Myocyte (in vitro differentiated cells): ENCODE measurements at regions not wholly inside any gene's neighbourhood (a gene's known extent, or its start where the extent isn't known, plus 50 kb on each side); places are given as distances from the start of the nearest gene placed in this dataset.

Source experiments
- DNase-seq: peaks from one replicate; pipeline ENCODE4 v3.0.0-alpha.2; 2012; ENCODE audit warnings: low read depth

GRCh38 chr15:91664224-91664836, 189.2 kb upstream of the SLCO3A1 start:
- DNase-seq: no peak

GRCh38 chr15:91665212-91665611, 188.3 kb upstream of the SLCO3A1 start:
- no peak for DNase-seq

GRCh38 chr15:91668370-91668769, 185.1 kb upstream of the SLCO3A1 start:
- no peak for DNase-seq

DNA sequence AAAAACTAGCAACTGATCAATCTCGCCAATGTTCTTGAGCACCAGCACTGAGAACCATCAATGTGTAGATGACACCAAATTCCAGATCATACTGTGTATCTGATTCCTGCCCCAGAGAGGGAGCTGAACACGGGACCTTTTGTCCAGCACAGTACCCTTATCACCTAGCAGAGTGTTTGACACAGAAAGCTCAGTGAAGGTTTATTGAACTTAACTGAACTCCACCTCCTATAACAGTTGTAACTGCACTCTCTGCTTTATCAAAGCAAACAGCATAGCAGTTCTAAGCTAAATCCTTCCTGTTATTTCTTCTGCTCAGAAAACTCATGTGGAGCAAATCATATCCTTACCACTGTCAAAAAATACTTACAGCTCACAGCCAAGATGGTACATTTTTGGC, 183.4 kb upstream of the SLCO3A1 start:
- no peak for DNase-seq

GRCh38 chr15:91678003-91678402, 175.5 kb upstream of the SLCO3A1 start:
- DNase-seq: no peak

DNA sequence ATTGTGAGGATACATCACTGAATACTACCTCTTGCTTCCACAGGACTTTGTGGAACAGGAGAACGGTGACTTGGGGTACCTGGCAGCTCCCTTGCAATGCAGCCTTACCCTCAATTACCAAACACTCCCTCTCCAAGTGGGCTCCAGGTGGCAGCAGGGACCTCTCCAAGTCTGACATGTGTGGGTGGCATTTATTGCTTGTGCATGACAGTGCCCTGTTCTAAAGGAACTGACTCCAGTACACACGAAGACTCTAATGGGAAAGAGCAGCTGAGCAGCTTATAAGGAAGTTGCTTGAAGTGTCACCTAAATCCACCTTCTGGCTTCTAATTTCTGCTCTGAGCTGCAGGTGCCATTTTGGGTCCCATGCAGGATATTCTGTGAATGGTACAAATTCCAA, 174.1 kb upstream of the SLCO3A1 start:
- DNase-seq: no peak

- DNase-seq: no peak
Measured at GRCh38 chr15:91685436-91685835, 168.1 kb upstream of the SLCO3A1 start.

- no peak for DNase-seq
Measured at GRCh38 chr15:91688811-91689210, 164.7 kb upstream of the SLCO3A1 start.

DNA sequence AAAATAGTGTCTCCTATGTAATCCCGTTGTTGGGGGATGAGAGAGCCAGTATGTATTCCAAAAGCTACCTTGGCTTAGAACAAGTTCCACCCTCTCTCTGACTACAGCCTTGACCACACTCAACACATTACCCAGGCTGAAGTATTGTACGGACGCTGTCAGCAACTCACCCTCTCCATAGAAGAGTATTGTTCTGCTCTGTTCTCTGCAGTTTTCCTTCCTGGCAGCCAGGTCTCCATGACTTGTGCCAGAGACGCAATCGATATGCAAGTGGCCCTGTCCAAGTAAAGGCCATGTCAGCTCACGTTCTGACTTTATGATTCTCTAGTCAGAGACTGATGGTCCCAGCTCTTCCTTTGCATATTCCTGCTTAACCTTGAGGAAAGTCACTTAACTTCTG, 164.1 kb upstream of the SLCO3A1 start:
- no peak for DNase-seq

GRCh38 chr15:91692596-91692995, 160.9 kb upstream of the SLCO3A1 start:
- DNase-seq: no peak

DNA sequence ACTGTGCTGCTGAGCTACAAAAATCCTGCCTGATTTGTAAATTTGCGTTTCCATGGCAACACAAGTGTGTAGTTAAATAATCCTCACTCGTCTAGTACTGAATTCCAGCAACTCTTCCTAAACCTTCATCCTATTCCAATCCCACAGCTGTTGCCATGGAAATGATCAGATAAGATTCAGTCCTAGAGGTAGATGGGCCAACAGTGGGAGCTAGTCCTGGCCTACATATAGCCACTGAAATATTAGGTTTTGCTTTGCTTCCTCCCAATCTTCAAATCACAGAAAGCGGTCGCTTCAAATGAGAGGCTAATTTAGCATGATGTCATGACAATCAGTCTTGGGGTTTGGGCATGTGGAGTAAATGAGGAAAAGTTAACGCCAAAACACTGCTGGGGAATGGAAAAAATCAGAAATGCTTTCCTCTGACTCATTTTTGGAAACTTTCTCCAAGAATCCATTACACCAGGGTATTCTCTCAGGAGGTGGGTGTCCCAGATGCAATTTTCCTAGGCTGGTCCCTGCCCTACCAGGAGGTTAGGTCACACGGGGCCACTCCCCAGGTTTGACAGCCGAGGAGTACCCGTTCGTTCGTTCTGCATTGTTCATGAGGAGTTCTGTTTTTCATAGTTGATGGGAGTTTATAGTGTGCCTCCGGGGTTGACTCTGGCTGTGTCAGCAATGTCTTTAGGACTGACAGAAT, 159.2 kb upstream of the SLCO3A1 start:
- DNase-seq: no peak

DNA sequence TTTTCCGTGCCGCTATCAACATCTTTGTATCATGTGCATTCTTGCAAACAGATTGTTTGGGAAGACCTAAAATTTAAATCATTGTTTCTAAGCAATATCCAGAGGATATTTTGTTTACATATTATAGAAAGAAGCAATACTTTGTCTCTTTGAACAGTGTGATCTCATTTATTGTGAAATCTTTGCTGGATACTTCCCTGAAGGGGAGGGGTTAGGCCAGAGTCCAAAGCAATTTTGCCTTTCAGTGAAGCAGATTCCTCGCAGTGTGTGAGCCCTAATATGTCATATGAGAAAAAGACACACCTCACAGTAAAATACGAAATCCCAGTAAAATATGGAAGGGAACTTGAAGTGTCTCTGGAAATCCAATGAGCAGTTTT, 158.7 kb upstream of the SLCO3A1 start:
- DNase-seq: no peak

GRCh38 chr15:91695799-91696198, 157.7 kb upstream of the SLCO3A1 start:
- no peak for DNase-seq

DNA sequence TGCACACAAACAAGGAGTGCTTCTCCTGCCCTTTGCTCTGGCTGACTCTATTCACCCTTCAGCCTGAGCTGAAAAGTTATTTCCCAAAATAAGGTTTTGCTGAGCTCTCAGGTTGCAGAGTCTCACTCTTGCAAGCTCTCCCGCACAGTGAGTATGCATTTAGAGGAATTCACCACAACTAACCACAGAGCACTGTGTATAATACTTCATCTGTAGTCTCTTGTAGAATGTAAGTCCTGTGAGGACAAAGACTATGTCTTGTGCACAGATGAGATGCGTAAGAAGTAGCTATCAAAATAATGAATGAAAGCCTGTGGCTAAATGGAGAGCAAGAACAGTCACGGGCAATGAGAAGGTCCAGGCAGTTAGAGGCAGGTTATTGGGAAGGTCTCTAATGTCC, 156.5 kb upstream of the SLCO3A1 start:
- no peak for DNase-seq

DNA sequence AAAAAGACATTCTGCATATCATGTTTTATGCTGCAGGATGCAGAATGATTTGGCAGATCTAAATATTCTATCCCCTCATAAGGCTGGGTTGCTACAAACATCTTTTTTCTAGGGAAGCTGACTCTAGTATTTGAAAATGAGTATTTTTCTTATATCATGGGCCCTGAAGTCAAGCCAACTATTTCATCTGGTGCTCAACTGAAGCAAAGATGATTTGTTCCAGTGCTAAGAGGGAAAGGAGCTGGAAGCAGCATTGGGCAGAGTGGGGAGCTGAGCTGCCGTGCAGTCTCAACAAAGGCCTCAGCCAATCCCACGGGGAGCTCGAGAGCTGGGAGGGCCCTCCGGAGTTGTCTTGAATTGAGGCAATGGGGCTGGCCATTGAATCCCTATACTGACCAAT, 155.3 kb upstream of the SLCO3A1 start:
- no peak for DNase-seq

DNA sequence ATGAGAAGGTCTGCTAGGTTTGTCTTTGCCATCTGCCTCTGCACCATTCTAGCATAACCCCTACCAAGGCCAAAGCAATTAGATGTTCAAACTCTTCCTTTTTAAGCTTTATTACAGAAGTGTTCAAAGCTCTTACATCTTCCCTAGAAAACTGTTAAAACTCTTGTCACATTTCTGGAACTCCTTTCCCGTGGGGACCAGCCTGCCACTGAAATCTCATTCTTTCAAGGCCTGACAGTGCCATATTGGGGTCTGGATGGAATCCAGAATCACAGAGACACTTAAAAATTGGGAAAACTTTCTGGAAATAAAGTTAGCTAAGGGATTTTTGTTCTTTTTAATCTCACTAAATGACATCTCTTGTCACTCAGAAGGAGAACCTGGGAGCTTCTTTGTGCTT, 153.8 kb upstream of the SLCO3A1 start:
- DNase-seq: no peak

DNA sequence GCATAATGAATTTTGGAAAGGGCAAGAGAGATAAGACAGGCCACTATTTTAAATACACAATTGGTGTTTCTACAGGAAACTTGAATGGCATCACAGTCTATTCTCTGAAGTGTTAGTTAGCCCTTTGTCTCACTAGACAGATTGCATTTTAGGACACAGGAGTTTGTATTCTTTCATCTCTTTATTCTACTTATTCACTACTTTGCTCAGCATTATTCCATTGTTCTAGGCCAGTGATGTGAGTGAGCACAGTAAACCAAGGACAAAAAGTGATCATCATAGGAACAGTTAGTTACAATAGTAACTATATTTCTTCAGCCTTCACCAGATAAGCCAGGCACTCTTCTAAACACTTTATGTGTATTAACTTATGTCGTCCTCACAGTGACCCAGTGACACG, 150.2 kb upstream of the SLCO3A1 start:
- no peak for DNase-seq

DNA sequence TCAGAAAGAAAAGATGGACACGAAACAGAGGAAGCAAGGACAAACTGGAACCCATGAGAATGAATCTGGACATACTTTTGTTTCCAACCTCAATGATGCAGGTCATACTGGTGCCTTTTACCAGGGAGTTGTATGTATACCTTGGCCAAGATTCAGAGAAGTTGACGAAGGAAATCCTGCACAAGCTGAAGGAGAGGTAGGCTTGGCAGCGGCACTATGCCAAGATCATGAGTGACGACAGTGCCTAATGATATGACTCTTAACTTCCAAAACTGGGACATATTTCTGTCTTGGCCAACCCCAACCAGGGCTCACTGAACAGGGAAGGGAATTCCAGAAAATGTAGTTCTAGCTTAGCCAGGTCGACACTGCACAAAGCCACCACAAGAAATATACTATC, 149.2 kb upstream of the SLCO3A1 start:
- DNase-seq: no peak

DNA sequence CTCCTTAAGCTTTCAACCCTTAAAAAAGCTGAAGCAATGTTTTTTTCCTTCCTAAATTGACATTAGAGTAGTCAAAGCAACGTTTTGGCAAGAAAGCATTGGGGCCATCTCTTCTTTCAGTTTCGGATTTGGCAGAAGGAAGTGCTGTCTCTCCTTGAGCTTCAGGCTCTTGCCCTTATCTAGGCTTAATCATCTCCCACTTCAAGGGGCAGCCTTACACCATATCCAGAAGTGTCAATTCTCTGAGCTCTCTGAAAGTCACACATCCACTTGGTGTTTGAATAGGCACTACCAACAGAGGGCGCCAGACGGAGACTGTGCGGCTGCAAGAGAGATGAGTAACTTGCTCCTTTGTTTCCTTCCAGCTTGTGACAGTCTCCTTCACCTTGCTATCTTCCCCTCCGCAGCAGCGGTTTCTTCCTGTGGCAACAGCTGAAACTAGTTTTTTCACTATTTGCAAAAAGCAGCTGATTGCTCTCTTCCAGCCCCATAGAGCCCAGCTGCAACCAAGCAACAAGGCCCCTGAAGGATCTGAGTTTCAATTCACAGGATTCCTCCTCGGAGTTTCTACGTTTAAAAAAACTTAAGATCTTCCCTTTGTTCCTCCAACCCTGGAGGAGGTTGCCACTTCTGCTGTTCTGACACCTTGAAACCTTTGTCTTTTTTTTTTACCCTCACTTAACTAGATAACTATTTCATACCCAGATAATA, 147.0 kb upstream of the SLCO3A1 start:
- DNase-seq: no peak

DNA sequence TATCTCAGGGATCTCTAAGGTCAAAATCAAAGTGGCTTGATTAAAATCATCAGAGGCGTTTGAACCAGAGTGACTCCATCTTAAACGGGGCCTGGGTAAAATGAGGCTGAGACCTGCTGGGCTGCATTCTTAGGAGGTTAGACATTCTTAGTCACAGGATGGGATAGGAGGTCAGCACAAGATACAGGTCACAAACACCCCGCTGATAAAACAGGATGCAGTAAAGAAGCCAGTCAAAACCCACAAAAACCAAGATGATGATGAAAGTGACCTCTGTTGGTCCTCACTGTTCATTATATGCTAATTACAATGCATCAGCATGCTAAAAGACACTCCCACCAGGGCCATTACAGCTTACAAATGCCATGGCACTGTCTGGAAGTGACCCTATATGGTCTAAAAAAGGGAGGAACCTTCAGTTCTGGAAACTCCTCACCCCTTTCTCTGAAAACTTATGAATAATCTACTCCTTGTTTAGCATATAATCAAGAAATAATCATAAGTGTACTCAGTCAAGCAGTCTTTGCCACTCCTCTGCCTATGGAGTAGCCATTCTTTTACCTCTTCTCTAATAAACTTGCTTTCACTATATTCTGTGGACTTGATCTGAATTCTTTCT, 143.3 kb upstream of the SLCO3A1 start:
- no peak for DNase-seq

DNA sequence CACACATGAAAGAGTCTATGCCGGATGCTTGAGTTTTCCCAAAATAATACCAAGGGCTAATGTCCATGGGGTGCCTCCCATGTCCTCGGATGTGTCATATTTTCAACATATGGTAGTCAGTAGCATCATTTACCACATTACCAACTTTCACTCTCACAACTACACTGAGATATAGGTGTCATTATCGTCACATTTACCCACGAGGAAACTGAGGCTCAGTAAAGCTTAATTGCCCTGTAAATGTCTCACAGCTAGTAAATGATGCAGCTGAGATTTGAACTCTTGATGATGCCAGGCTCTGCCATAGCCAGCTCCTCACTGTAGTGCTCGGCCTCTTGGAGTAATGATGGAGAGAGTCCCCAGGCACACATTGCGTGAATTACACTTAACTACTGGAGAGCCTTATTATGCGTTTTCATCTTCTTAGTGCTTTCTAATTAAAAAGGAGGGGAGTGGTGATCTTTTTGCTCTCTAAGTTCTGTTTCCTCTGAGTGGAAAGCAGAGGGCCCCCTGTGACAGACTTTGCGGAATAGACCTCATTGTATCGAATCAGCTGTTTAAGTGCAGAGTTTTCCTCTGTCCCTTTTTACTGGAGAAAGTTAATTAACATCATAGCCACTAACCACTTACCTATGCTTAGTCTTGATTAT, 142.0 kb upstream of the SLCO3A1 start:
- DNase-seq: no peak

- no peak for DNase-seq
Measured at GRCh38 chr15:91712286-91712685, 141.2 kb upstream of the SLCO3A1 start.
